Caco-2 (cell line): ENCODE measurements at regions not wholly inside any gene's neighbourhood (a gene's known extent, or its start where the extent isn't known, plus 50 kb on each side); places are given as distances from the start of the nearest gene placed in this dataset.

ENCODE experiments used
- BruUV-seq: library from RNA; stranded (reverse); fragments of 400-500 nt; replicated peaks from 2 replicates; lab custom pipeline; 2021; lab: Mats Ljungman, UMichigan
- CTCF ChIA-PET: fragments of 300-600 bp; sonication (Branson Sonifier 250); formaldehyde crosslinking; loops from one replicate; lab custom pipeline; 2022; ENCODE audit warnings: antibody characterized with exemption; lab: Charles Lee
- POLR2A ChIA-PET: fragments of 300-600 bp; sonication (Branson Sonifier 250); formaldehyde crosslinking; loops from one replicate; lab custom pipeline; 2022; ENCODE audit warnings: antibody characterized with exemption; lab: Charles Lee
- DNase-seq, 2 experiments: peaks; one replicate each; pipeline versions ENCODE4 v3.0.0 to v3.0.0-alpha.2; 2020 to 2022
- H3K27me3 ChIP-seq: replicated peaks from 2 replicates; pipeline ENCODE4 v1.6.0; 2011; ENCODE audit warnings: low read length; ENCODE audit not compliant: control insufficient read depth, insufficient read depth
- H3K36me3 ChIP-seq: 2 replicates; pipeline ENCODE4 v1.5.1; 2011; ENCODE audit warnings: low read length; ENCODE audit not compliant: control insufficient read depth, insufficient read depth
- H3K4me1 ChIP-seq: fragments of 250-450 bp; sonication (Bioruptor Pico); 2 replicates; pipeline ENCODE4 v1.5.1; 2020; ENCODE audit warnings: mild to moderate bottlenecking
- H3K4me3 ChIP-seq: 2 replicates; pipeline ENCODE4 v1.5.1; 2011; ENCODE audit warnings: low read depth, mild to moderate bottlenecking, control low read depth, low read length
- H3K9me3 ChIP-seq: fragments of 250-450 bp; sonication (Bioruptor Pico); 2 replicates; pipeline ENCODE4 v1.5.1; 2020; ENCODE audit warnings: mild to moderate bottlenecking, moderate library complexity
- H3K27ac Mint-ChIP-seq: one replicate; pipeline ENCODE4 v1.8.0; 2022; ENCODE audit warnings: mixed read lengths; ENCODE audit not compliant: unreplicated experiment
- H3K27me3 Mint-ChIP-seq: one replicate; pipeline ENCODE4 v1.8.0; 2022; ENCODE audit warnings: mixed read lengths; ENCODE audit not compliant: insufficient read depth, unreplicated experiment
- H3K36me3 Mint-ChIP-seq: one replicate; pipeline ENCODE4 v1.8.0; 2022; ENCODE audit warnings: mild to moderate bottlenecking, mixed read lengths; ENCODE audit not compliant: insufficient read depth, unreplicated experiment
- H3K4me1 Mint-ChIP-seq: one replicate; pipeline ENCODE4 v1.8.0; 2022; ENCODE audit warnings: low read depth, mixed read lengths; ENCODE audit not compliant: unreplicated experiment
- H3K4me3 Mint-ChIP-seq: one replicate; pipeline ENCODE4 v1.8.0; 2022; ENCODE audit warnings: mild to moderate bottlenecking, moderate library complexity, mixed read lengths; ENCODE audit not compliant: unreplicated experiment
- H3K9me3 Mint-ChIP-seq: one replicate; pipeline ENCODE4 v1.8.0; 2022; ENCODE audit warnings: mixed read lengths; ENCODE audit not compliant: unreplicated experiment
- intact Hi-C: fragments of 100-400 bp; cut with micrococcal nuclease; formaldehyde crosslinking; loops from one replicate; pipeline ENCODE4 v1.10.0; 2022; ENCODE audit not compliant: unreplicated experiment
- TF ChIP-seq, protein P1 (sequence below), 2 experiments: fragments of 200-600 bp in 1 of 2; IDR thresholded peaks; 1 replicate in 1 of 2; 2 replicates in 1 of 2; pipeline versions ENCODE4 v1.5.1 to v1.8.0; 2011 to 2022; ENCODE audit warnings: antibody characterized with exemption in 1 of 2, control low read depth in 1 of 2, inconsistent platforms in 1 of 2, low read depth in 1 of 2, low read length in 1 of 2, mild to moderate bottlenecking in 1 of 2, moderate library complexity in 1 of 2; ENCODE audit not compliant: insufficient read depth in 1 of 2, severe bottlenecking in 1 of 2, unreplicated experiment in 1 of 2

DNA sequence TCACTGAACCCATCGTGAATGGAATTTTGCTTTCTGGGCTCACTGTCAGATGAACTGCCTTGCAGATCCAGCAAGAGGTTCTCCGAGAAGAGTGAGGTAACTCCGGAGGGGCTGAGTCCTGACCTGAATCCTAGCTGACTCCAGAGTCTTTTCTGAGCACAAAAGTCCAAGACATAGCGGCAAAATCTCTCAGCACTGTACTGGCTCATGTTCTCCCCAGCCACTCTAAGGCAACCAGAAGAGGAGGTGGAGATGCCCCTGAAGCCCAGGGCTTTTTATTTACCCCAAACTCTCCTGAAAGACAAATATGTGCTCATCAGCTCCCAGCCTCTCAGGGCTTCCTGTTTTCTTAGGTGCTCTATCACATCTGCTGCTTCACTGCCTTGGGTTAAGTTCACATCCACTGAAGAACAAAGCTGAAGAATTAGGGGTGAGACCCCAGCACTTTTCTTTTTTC lies 221.8 kb downstream of the MREG start:
- no TSS peak for BruUV-seq
- peaks cover 48% of the 10 kb centered on the region for H3K4me1 Mint-ChIP-seq
- POLR2A ChIA-PET = no interaction called here

DNA sequence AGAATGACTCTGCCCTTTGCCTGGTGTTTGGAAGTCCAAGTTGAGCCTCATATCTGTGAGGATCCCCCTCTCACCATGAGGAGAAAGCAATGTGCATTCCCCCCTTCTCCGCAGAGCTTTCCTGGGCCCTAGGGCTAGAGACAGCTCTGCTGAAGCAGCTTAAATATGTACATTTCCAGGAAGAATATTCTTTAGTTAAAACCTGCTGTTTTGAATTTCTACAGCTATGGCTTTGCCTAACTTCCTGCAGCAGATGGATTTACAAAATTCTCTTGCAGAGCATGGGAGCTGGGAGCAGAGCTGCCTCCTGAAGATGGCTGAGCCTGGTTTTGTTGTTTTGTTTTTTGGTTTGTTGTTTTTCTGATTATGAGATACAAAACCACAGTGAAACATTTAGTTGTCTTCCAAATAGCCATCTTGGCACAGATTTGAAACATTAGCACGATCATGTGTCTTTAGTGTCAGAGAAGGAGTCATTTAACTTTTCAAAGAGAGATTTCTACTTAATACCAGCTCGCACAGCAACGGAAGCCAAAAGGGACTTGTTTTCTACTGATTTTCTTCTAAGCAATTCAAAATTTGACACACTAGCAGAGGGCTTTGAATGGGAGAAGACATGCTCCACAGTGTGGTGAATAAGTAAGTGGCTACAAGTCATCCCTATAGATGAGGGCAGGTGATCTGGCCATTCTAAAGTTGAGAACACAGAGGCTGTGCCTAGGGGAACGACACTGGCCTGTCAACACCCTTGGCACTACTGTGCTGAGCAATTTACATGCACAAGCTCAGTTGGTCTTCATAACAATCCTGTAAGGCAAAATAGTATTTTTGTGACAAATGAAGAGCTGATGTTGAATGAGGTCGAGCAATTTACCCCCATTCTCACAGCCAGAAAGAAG lies 222.6 kb downstream of the MREG start:
- no peak overlapping the region for H3K4me3 Mint-ChIP-seq
- no peaks in the 10 kb centered on the region for H3K36me3 Mint-ChIP-seq
- TF ChIP-seq, protein P1, sequence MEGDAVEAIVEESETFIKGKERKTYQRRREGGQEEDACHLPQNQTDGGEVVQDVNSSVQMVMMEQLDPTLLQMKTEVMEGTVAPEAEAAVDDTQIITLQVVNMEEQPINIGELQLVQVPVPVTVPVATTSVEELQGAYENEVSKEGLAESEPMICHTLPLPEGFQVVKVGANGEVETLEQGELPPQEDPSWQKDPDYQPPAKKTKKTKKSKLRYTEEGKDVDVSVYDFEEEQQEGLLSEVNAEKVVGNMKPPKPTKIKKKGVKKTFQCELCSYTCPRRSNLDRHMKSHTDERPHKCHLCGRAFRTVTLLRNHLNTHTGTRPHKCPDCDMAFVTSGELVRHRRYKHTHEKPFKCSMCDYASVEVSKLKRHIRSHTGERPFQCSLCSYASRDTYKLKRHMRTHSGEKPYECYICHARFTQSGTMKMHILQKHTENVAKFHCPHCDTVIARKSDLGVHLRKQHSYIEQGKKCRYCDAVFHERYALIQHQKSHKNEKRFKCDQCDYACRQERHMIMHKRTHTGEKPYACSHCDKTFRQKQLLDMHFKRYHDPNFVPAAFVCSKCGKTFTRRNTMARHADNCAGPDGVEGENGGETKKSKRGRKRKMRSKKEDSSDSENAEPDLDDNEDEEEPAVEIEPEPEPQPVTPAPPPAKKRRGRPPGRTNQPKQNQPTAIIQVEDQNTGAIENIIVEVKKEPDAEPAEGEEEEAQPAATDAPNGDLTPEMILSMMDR (IDR thresholded peaks at IDR 0.05; ENCODE audit: insufficient read depth in 1 of 2, low read depth in 1 of 2, low read length in 1 of 2, severe bottlenecking in 1 of 2, unreplicated experiment in 1 of 2) = no peak
- Histone ChIP-seq H3K4me3 (no peak overlapping the region), H3K27me3 (no peaks in the 10 kb centered on the region), H3K36me3 (no peaks in the 10 kb centered on the region), H3K9me3 (no peaks in the 10 kb centered on the region), H3K4me1 (peaks cover 43% of the 10 kb centered on the region)
- H3K4me1 Mint-ChIP-seq = peaks cover 40% of the 10 kb centered on the region
- H3K9me3 Mint-ChIP-seq = no peaks in the 10 kb centered on the region
- peak overlapping the region; percentile 13 for H3K27ac Mint-ChIP-seq
- ChIA-PET POLR2A (no interaction called here), CTCF (no interaction called here)
- H3K27me3 Mint-ChIP-seq = no peaks in the 10 kb centered on the region
- intact Hi-C loops = no loop called here
- BruUV-seq = TSS peak; percentile 66
- no peak for DNase-seq

More for the DNA sequence above, 221.8 kb downstream of the MREG start:
- H3K36me3 ChIP-seq = no peaks in the 10 kb centered on the region
- DNase-seq = no peak
- TF ChIP-seq, protein P1 (IDR thresholded peaks at IDR 0.05; ENCODE audit: insufficient read depth in 1 of 2, low read depth in 1 of 2, low read length in 1 of 2, severe bottlenecking in 1 of 2, unreplicated experiment in 1 of 2) = no peak
- Mint-ChIP-seq H3K27me3 (no peaks in the 10 kb centered on the region), H3K9me3 (no peaks in the 10 kb centered on the region), H3K4me3 (no peak overlapping the region), H3K36me3 (peaks cover 5% of the 10 kb centered on the region), H3K27ac (peak overlapping the region; percentile 13)
- CTCF ChIA-PET = no interaction called here
- H3K27me3 ChIP-seq = no peaks in the 10 kb centered on the region
- intact Hi-C loops = no loop called here
- no peaks in the 10 kb centered on the region for H3K9me3 ChIP-seq
- no peak overlapping the region for H3K4me3 ChIP-seq
- peaks cover 45% of the 10 kb centered on the region for H3K4me1 ChIP-seq

DNA sequence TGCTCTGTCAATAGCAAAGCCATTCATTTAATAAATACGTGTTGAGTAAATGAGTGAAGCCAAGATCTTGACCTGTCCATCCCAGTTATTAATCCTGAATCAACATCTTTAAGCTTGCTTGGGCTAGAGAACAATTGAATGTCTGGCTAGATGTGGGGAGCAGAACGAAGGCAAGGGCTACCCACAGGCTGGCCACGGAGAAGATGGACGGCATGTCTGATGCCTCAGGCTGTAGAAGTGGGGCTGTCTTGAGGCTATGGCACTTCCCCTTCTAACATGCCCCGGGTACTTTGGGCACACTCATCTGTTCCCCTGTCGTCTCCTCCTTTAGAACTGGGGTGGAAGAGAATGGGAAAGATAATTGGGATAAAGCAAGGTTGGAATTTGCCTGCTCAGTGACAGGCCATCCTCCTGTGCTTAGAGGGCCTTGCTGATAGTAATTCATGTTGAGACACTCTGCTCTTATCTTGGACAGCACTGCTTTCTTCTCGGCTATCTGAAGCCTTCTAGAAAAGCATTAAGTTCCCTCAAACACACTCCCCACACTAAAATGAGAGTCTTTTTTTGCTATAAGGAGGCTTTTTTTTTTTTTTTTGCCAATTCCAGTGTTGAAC lies 225.7 kb downstream of the MREG start:
- H3K4me3 ChIP-seq = no peak overlapping the region
- no peaks in the 10 kb centered on the region for H3K27me3 ChIP-seq
- Mint-ChIP-seq H3K4me1 (peaks cover 23% of the 10 kb centered on the region), H3K27me3 (no peaks in the 10 kb centered on the region), H3K27ac (no peak overlapping the region), H3K9me3 (no peaks in the 10 kb centered on the region), H3K36me3 (no peaks in the 10 kb centered on the region), H3K4me3 (no peak overlapping the region)
- TF ChIP-seq, protein P1 (IDR thresholded peaks at IDR 0.05; ENCODE audit: insufficient read depth in 1 of 2, low read depth in 1 of 2, low read length in 1 of 2, severe bottlenecking in 1 of 2, unreplicated experiment in 1 of 2) = no peak
- H3K9me3 ChIP-seq = no peaks in the 10 kb centered on the region
- peaks cover 18% of the 10 kb centered on the region for H3K4me1 ChIP-seq
- intact Hi-C loops = no loop called here
- H3K36me3 ChIP-seq = no peaks in the 10 kb centered on the region
- no peak for DNase-seq
- ChIA-PET POLR2A (no interaction called here), CTCF (no interaction called here)
- no TSS peak for BruUV-seq
